ENCODE measurements at regions not wholly inside any gene's neighbourhood (a gene's known extent, or its start where the extent isn't known, plus 50 kb on each side); places are given as distances from the start of the nearest gene placed in this dataset.

DNA sequence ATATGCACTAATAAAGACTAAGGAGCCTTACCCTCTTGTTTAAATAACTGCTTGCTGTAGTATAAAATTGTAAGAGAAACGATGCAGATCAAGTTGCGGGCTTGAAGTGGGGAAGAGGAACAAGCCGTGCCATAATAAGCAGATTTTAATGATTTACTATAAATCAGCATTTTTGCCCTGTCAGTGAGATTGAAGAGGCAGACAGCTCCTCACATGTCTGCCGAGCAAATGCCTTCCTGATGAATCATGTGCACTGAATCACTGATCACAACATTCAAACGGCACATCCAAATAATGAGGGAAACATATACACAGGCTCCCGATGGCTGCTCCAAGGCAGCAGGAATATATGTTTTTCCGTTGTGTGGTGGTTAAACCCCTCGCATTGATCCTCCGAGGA lies 282.9 kb downstream of the TSHZ3 start:
- no peak overlapping the region for H3K4me3 ChIP-seq (replicated peaks; ENCODE audit: low read depth, low read length)
- H3K27me3 ChIP-seq (replicated peaks; ENCODE audit: control insufficient read depth, insufficient read depth, low read length), result no peaks in the 10 kb centered on the region
- no peak for DNase-seq (ENCODE audit: extremely low read depth, insufficient read length)
- TF ChIP-seq, protein P1, sequence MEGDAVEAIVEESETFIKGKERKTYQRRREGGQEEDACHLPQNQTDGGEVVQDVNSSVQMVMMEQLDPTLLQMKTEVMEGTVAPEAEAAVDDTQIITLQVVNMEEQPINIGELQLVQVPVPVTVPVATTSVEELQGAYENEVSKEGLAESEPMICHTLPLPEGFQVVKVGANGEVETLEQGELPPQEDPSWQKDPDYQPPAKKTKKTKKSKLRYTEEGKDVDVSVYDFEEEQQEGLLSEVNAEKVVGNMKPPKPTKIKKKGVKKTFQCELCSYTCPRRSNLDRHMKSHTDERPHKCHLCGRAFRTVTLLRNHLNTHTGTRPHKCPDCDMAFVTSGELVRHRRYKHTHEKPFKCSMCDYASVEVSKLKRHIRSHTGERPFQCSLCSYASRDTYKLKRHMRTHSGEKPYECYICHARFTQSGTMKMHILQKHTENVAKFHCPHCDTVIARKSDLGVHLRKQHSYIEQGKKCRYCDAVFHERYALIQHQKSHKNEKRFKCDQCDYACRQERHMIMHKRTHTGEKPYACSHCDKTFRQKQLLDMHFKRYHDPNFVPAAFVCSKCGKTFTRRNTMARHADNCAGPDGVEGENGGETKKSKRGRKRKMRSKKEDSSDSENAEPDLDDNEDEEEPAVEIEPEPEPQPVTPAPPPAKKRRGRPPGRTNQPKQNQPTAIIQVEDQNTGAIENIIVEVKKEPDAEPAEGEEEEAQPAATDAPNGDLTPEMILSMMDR (IDR thresholded peaks at IDR 0.05; ENCODE audit: insufficient read depth, low read length, poor library complexity, severe bottlenecking), result no peak
- H3K36me3 ChIP-seq (ENCODE audit: control insufficient read depth, insufficient read depth, low read length), result no peaks in the 10 kb centered on the region

DNA sequence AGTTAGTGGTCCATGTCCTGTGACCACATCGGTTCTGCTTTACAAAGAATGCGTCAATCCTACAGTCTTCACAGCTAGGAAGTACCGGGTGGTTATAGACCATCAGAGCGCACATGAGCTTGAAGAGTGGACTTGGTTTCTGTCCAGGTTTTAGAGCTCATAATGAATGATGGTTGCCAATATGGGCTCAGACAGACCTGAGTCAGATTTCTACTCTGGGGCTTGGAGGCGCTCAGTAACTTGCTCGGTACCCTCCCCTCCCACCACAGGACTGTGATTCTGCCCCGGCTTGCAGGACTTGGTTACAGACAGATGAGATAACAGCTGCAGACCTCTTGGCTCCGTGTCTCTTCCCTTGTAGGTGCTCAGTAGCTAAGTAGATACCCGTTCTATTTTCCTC lies 284.7 kb downstream of the TSHZ3 start:
- no peaks in the 10 kb centered on the region for H3K27me3 ChIP-seq (replicated peaks; ENCODE audit: control insufficient read depth, insufficient read depth, low read length)
- TF ChIP-seq, protein P1 (IDR thresholded peaks at IDR 0.05; ENCODE audit: insufficient read depth, low read length, poor library complexity, severe bottlenecking), result no peak
- DNase-seq (ENCODE audit: extremely low read depth, insufficient read length), result no peak

DNA sequence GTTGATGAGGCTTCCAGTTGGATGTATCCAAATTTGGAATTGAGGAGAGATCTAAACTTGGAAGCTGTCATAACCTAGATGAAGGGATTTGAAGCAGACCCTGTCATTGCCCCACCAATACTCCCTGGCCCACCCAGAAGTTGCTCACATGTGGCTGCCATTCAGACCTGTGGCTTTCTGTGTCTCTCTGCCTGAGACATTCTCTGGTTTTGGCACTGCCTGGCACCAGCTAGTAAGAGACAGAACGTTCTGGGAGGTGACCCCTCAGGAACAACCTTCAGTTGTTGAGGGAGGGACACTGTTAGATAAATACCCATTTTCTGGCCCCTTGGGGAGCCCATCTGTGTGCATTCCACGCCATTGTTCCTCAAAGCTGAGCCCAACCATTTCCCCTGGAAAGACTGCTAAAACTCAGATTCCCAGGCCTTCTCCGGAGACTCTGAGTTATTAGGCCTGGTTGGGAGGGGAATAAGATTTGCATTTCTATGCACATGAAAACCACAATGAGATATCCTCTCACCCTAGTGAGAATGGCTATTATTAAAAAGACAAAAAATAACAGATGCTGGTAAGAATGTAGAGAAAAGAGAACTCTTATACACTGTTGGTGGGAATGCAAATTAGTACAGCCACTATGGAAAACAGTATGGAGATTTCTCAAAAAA lies 290.4 kb downstream of the TSHZ3 start:
- Histone ChIP-seq H3K27me3 (replicated peaks; ENCODE audit: control insufficient read depth, insufficient read depth, low read length) (no peaks in the 10 kb centered on the region), H3K4me3 (replicated peaks; ENCODE audit: low read depth, low read length) (no peak overlapping the region), H3K36me3 (ENCODE audit: control insufficient read depth, insufficient read depth, low read length) (no peaks in the 10 kb centered on the region)
- TF ChIP-seq, protein P1 (IDR thresholded peaks at IDR 0.05; ENCODE audit: insufficient read depth, low read length, poor library complexity, severe bottlenecking), result no peak
- DNase-seq (ENCODE audit: extremely low read depth, insufficient read length), result no peak

More for the DNA sequence above, 284.7 kb downstream of the TSHZ3 start:
- no peak overlapping the region for H3K4me3 ChIP-seq (replicated peaks; ENCODE audit: low read depth, low read length)
- no peaks in the 10 kb centered on the region for H3K36me3 ChIP-seq (ENCODE audit: control insufficient read depth, insufficient read depth, low read length)

DNA sequence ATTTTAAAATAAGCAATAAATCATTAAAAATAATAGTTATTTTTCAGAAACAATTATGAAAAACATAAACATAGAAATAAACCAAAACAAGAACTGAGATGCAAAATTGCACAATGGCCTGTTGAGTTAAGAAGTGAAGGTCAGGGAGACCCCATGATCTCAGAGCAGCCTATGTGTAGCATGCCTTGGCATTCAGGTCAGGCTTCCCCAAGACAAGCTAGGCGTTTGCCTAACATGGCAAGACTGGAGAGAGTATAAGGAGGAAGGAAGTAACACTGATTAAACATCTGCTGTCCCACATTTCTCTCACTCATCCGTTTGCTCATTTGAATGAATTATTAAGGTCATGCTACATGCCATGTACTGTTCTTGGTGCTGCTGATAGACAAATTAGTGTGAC lies 291.8 kb downstream of the TSHZ3 start:
- Histone ChIP-seq H3K27me3 (replicated peaks; ENCODE audit: control insufficient read depth, insufficient read depth, low read length) (no peaks in the 10 kb centered on the region), H3K4me3 (replicated peaks; ENCODE audit: low read depth, low read length) (no peak overlapping the region), H3K36me3 (ENCODE audit: control insufficient read depth, insufficient read depth, low read length) (no peaks in the 10 kb centered on the region)
- no peak for DNase-seq (ENCODE audit: extremely low read depth, insufficient read length)
- TF ChIP-seq, protein P1 (IDR thresholded peaks at IDR 0.05; ENCODE audit: insufficient read depth, low read length, poor library complexity, severe bottlenecking), result no peak

DNA sequence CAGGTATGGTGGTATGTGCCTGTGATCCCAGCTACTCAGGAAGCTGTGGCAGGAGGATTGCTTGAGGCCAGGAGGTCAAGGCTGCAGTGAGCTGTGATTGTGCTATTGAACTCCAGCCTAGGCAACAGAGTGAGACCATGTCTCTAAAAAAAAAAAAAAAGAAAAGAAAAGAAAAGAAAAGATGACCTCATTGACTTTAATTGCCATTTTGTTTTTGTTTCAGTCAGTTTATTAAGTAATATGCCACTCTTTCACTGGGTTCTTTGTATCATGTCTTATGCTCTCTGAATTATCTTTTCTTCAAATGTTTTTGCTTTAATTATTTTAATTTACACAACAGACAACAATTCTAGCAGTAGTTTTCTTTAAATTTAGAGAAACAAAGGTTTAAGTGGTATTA lies 293.8 kb downstream of the TSHZ3 start:
- H3K36me3 ChIP-seq (ENCODE audit: control insufficient read depth, insufficient read depth, low read length), result no peaks in the 10 kb centered on the region
- no peaks in the 10 kb centered on the region for H3K27me3 ChIP-seq (replicated peaks; ENCODE audit: control insufficient read depth, insufficient read depth, low read length)
- TF ChIP-seq, protein P1 (IDR thresholded peaks at IDR 0.05; ENCODE audit: insufficient read depth, low read length, poor library complexity, severe bottlenecking), result no peak
- no peak overlapping the region for H3K4me3 ChIP-seq (replicated peaks; ENCODE audit: low read depth, low read length)
- no peak for DNase-seq (ENCODE audit: extremely low read depth, insufficient read length)

DNA sequence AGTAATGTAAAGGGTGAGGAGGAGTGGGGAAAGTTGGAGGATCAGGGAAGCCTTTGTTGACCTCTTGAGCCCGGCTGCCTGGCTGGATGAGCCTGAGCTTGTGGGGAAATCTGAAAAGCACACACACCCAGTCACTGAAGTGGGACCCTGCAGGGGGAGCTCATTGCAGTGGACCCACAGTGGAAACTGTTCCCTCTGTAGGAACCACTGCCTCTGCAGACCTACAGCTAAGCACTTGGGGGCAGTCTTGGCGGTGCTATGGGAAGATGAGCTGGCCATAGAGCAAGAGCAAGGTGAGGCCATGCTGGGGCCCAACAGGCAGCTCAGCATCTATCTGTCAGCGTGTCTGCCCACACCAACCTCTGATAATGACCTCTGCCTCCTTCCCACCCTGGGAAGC lies 294.8 kb downstream of the TSHZ3 start:
- Histone ChIP-seq H3K4me3 (replicated peaks; ENCODE audit: low read depth, low read length) (no peak overlapping the region), H3K36me3 (ENCODE audit: control insufficient read depth, insufficient read depth, low read length) (no peaks in the 10 kb centered on the region)
- DNase-seq (ENCODE audit: extremely low read depth, insufficient read length), result no peak

More for the DNA sequence above, 294.8 kb downstream of the TSHZ3 start:
- H3K27me3 ChIP-seq (replicated peaks; ENCODE audit: control insufficient read depth, insufficient read depth, low read length), result no peaks in the 10 kb centered on the region
- TF ChIP-seq, protein P1 (IDR thresholded peaks at IDR 0.05; ENCODE audit: insufficient read depth, low read length, poor library complexity, severe bottlenecking), result no peak
